Hepatocyte (in vitro differentiated cells): ENCODE measurements at regions not wholly inside any gene's neighbourhood (a gene's known extent, or its start where the extent isn't known, plus 50 kb on each side); places are given as distances from the start of the nearest gene placed in this dataset.

Experiments used
- EZH2 ChIP-seq: fragments of 200-600 bp; sonication (generic); IDR thresholded peaks from 2 replicates; pipeline ENCODE4 v1.6.1; 2016; ENCODE audit warnings: antibody characterized with exemption, mild to moderate bottlenecking, borderline replicate concordance
- TF ChIP-seq, protein P1 (sequence below): fragments of 200-600 bp; sonication (generic); IDR thresholded peaks from 2 replicates; pipeline ENCODE4 v1.5.1; 2016; ENCODE audit warnings: antibody characterized with exemption, mild to moderate bottlenecking; ENCODE audit not compliant: poor library complexity

DNA sequence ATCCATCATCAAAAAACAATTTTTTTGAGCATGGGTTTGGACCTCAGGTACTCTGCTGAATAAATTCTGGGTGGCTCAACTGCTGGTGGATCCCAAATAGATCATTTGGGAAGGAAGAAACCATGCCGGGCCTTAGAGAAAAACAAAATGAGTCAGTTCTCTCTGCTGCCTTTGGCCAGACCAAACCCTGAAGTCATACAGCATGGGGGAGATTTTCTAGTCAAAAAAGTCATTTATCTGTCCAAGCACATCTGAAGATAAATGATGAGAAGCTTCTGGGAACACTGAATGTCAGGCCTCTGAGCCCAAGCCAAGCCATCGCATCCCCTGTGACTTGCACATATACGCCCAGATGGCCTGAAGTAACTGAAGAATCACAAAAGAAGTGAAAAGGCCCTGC lies 261.4 kb downstream of the DHX15 start:
- TF ChIP-seq, protein P1, sequence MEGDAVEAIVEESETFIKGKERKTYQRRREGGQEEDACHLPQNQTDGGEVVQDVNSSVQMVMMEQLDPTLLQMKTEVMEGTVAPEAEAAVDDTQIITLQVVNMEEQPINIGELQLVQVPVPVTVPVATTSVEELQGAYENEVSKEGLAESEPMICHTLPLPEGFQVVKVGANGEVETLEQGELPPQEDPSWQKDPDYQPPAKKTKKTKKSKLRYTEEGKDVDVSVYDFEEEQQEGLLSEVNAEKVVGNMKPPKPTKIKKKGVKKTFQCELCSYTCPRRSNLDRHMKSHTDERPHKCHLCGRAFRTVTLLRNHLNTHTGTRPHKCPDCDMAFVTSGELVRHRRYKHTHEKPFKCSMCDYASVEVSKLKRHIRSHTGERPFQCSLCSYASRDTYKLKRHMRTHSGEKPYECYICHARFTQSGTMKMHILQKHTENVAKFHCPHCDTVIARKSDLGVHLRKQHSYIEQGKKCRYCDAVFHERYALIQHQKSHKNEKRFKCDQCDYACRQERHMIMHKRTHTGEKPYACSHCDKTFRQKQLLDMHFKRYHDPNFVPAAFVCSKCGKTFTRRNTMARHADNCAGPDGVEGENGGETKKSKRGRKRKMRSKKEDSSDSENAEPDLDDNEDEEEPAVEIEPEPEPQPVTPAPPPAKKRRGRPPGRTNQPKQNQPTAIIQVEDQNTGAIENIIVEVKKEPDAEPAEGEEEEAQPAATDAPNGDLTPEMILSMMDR, result no peak
- TF ChIP-seq EZH2, result no peak
